Activated CD4-positive, alpha-beta T cell treated with anti-CD3 and anti-CD28 coated beads for 1 hour (primary cell): ENCODE measurements at regions not wholly inside any gene's neighbourhood (a gene's known extent, or its start where the extent isn't known, plus 50 kb on each side); places are given as distances from the start of the nearest gene placed in this dataset.
A peak's percentile ranks its signal among the peaks of the same experiment; 100 is the strongest.

ENCODE experiments used
- DNase-seq: peaks from one replicate; pipeline ENCODE4 v3.0.0-alpha.2; 2020

DNA sequence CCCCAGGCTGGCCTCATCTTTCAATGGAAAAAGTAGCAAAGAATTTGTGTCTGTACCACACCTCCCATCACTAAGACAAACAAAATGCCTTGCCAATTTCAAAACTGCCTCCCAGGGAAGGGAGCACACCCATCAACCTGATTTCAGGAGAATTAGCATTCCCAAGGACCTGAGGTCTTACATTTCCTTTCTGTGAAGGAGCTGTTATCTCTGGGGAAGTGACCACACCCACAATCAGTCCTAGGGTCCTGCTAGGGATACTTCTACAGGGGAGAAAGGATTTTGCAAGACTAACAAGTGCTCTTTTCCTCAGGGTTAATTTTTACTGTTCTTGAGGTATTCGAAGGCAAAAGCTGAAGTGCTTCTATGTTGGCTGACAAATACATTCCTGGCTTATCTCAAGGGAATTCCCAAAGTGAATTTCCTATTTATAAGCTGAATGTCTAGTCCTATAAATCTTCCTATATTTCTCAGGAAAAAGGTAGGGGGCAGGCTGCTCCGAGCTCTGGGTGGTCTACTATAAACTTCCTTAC lies 97.4 kb upstream of the ITGA1 start:
- DNase-seq, result no peak

DNA sequence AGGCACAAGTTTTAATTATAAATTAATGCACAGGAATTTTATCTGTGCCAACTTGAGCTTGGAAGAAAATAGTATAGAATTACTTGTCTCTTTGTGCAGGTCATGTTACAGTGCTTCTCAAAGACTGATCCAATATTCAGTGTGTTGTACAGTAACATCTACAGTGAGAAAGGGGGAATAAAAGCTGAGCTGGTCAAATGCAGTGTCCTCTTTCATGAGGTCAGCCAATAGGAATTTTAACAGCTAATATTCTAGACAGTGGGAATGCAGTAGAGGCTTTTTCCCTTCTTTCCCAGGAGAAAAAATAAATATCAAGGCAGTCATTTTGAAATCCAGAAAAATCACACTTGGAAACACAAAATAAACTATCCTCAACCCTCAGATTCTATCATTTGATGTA lies 95.7 kb upstream of the ITGA1 start:
- no peak for DNase-seq

DNA sequence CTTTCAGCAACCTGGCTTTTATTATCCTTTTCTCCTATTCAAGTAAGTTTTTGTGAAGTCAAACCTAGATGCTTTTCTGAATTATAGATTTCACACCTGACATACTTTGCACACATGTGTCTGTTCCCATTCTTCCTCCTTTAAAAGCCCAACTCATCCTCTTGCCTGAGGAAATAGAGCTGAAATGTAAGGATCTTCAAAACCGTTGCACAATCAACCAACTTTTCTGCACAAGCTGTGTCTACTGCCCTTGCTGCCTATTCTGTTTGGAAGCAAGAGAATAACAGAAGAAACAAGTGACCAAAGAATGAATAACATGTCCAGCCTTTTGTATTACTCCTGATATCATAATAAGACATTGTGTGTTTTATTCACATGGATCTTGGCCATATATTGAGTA lies 95.1 kb upstream of the ITGA1 start:
- no peak for DNase-seq

DNA sequence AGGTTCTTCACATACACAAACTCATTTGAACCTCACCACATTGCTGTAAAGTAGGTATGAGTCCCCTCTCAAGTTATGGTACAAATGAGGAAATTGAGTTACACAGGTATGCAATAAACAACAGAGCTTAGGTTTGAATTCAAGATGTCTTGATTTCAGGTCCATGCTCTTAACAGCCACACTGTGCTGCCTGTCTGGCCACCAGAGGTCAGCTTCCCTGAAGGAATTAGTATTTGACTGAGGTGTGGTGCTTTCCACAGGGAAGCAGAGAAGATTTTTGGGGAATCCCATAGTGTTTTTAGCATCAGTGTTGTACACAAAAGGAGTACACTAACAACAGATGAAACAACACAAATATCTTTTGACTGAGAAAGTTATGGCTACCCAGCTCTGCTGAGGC lies 94.4 kb upstream of the ITGA1 start:
- DNase-seq, result no peak

DNA sequence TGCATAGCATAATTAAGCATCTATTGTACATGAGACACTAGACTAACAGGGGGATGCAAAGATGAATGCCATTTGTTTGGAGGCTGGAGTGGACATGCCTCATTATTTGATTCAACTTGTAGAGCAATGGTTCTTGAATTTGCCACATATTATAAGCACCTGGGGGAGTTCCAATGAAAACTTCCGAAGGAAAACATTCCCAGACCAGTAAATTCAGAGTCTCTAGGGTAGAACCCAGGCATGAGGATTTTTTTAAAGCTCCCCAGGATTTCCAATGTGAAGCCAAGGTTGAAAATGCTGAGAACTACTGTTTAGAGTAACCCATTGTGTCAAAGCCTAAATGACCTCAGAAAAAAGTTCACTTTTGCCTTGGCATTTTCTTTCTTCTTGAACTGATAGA lies 93.9 kb upstream of the ITGA1 start:
- no peak for DNase-seq

DNA sequence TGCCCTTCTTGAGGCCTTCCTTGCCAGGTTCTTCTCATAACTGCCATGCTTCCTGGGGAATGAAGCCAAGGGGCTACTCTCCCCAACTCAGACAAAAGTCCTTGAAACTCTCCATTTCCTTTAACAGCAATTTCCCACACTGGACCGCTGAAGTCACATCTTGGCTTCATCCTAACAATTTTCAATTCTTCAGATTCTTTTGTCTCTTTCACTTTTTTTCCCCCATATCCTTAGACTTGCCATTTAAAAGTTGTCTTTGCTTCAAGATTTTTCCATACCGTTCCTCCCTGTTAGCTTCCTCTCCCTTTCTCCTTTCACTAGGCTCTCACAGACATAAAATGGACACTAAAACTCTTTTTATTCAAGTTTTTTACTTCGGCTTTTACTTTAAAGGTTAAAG lies 93.1 kb upstream of the ITGA1 start:
- DNase-seq, result no peak

DNA sequence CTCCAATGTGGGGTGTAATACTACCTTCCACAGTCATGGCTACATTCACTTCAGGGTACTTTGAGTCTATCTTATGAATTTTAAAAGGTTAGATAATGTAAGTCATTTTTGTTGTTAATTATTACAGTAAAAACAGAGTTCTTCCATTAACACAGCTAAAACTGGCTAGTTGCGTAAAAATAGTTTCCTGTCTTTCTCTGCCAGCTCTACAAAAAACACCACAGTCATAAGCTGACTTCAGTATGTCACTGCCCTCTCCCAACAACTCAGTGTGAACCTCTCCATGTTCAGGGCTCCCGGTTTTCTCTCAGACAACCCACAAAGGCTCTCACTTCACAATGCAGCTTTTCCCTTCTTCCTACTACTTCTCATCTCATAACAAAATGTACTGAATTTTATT lies 84.8 kb upstream of the ITGA1 start:
- no peak for DNase-seq

DNA sequence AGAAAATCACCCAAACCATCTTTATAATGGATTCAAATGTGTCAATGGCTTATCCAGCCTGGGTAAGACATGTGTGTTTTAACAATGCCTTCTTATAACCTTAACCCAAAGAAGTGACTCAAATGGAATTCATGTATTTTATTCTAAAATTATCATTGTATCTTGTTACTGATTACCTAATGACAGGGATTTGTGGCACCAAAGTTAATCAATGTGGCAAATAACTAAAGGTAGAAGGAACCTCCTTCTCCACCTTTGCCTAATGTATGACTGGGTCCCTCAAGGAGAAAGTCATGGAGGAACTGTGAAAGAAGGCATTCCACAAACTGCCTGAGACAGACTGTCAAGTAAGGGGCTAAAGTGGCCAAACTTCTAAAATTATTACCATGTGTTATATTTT lies 84.4 kb upstream of the ITGA1 start:
- no peak for DNase-seq

DNA sequence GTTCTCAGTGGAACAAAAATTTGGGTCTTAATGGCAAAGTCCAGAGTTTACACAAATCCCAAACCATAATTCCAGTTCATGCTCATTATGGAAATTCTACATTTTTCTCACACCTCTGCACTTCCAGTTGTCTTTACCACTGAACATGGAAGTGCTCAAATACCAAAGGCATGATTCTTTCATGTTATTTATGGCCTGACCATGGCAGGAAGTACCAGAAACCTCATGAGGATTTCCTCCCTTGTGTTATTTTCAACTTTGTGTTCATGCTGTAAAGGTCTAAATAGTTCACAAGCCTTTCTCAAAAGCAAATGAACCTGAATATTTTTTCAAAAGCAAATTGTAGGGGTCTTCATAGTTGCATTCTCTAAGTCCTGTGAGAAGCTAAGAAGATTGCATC lies 82.0 kb upstream of the ITGA1 start:
- DNase-seq, result no peak

DNA sequence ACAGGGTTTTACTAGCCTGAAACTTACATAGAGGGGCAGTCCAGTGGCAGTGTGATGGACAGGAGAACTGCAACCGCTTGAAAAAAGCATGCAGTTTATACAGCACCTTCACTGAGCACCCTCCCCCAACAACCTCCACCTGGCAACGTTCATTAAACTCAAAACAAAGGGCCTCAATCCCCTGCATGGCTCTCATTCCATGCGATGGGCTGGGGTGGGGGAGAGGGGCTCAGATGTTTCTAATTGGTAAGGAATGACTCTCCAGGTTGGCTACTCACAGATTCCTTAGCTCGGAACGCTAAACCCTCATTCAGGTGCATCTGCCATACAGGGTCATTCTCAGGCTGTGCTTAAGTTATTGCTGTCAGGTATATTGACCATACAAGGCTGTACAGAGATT lies 80.9 kb upstream of the ITGA1 start:
- DNase-seq, result no peak

DNA sequence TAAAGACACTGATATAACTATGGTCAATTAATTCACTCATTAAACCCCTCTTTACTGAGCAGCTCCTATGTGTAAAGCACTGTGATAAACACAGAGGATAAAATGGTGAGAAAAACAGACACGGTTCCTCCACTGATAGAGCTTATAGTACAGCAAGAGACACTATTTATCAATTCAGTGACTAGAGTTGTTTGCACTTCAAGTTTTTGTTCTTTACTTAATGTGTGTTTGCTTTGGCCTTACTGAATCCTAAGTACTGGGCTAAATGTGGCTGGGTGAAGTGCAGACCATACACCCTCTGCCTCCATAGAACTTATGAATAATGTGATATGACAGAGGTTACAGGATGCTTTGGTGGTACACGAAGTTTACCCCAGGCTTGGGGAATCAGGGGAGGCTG lies 80.1 kb upstream of the ITGA1 start:
- DNase-seq, result no peak

DNA sequence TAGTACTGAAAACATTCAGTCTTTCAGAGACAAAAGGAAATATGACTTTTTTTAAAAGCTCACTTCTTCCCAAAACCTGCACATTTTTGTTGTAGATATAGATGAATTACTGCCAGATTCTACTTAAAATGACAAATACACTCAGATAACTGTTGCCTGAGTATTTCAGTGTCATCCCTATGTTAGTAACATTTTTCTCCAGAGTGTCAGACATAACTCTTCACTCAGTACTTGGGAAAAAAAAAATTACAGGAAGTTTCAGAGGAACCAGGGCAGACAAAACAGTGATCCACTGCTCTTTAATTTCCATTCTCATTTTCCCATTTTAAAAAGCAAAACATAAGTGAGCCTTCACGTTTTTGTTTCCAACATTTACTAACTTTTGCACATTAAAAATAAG lies 79.3 kb upstream of the ITGA1 start:
- DNase-seq, result no peak

DNA sequence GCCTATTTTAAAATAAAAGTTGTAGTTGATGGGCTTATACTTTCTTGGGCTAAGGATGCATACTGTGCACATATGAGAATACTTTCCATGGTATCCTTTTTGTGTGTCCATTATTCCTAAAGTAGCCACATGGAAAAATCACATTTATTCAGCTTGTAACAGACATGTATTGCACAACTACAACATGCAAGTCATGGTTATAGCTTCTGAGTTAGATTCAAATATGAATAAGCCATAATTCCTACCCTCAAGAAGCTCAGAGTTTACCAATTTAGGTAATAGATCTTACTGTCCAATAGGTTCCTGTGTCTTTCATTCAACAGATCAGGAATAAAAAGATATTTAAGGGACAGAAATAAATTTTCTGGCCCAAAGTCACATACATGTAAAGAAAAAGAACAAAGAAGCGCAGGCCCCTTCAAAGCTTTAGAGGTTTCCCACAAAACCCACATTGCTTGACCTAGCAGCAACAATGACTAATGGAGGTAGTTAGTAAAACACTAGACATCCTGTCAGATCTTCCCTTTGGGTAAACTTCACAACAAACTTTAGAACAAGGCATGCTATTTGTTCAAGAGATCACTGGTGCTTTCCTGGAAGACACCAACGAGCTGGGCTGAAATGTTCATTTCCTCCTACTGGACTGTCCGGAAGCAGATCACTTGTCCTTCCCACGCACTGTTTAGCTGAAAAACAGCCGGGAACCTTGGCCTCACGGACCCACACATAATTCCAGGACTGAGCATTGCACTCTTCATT lies 78.4 kb upstream of the ITGA1 start:
- DNase-seq, result no peak

DNA sequence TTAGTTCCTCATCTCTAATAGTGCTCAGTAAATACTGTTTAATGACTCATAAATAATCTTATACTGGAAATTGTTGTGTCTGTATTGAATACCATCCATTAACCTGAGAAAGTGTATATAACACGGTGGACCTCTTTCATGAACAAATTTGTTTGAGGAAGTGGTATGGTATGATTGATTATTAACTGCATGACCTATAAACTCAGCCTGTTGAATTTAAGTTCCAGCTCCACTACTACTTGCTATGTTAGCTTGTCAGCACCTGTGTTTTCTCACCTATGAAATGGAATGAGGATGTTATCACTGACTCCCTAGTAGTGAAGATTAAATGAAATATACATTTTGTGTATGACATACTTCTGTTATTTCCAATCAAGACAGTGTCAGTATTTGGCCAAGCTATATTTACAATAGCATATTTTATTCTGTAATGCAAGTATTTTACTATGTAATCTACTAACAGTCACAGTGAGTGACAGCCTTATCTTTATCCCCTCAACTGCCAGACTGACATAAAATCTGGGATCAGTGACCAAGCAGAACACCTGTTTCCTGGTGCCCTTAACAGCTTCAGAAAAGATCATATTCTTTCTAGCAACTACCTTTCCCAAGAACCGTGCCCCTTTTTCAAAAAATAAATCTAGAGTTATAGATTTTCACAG lies 77.3 kb upstream of the ITGA1 start:
- DNase-seq, result no peak

DNA sequence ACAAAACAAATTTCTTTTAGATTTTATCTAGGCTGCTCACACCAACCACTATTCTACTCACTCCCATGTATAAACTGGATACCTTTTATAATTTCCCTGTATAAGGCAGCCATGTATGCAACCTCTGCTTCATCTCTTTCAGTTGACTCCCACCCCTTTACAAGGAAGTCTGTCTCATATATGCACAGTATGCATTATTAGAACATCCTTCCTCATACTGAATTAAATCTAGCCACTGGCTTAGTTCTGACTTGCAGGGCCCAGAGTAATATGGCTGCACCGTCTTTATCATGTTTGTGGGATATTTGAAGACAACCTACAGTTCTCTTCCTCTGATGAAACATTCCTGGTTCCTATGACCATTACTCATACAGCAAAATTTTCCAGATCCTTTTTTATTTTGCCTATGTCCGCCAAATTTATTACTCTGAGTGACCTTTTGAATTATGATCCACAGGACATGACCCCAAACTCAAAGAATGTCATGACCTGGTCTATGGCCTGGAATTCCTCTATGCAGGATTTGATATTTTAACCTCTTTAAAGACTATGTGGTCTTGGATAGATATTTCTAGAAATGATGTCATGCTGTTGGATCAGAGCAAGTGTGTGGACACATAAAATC lies 76.6 kb upstream of the ITGA1 start:
- DNase-seq, result no peak

DNA sequence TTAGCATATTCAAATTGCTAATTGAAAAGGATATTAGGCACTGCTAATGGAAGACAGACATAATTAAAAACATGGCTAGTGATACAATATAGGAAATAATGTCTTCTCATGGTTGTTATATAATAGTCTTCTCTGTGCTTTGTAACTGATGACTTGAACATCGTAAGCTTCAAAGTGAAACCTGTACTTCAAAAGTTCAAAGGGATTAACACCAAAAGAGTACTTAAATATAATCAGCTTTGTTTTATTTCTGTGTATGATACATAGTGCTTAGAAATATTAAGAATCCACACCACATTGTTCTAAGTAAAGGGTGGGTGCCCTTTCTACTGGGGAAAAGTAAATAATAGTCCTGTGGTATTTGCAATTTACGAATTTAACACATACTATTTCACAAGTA lies 75.4 kb upstream of the ITGA1 start:
- DNase-seq, result no peak

DNA sequence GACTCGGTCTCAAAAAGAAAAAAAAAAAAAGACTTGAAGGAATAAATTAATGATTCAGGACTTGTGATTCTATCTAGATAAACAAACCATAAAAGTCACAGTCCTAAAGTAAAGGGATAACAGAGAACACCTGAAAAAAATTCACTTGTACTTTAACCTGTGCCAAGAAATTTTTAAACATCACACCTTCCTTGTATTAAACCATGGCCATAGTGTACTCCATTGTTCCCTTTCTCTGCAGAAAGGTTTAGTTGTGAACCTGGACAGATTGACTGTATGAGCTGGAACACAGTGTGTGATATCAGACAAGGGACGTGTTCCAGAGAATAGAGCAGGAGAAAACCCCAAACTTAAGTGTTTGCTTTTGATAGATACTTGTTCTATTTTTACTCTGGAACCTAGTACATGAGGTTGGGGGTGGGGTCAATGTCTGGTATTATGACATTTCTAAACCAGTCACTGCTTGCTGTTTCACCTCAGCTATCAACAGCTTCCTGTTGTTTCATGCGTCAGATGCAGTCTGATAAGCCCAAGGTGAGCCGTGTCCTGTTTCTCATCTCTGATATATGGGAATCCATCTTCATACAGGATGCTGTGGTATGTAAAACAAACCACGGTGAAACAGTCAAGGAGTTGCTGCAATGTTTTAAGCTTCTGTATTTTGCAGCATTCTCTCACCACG lies 62.5 kb upstream of the ITGA1 start:
- DNase-seq, result peak; percentile 30

DNA sequence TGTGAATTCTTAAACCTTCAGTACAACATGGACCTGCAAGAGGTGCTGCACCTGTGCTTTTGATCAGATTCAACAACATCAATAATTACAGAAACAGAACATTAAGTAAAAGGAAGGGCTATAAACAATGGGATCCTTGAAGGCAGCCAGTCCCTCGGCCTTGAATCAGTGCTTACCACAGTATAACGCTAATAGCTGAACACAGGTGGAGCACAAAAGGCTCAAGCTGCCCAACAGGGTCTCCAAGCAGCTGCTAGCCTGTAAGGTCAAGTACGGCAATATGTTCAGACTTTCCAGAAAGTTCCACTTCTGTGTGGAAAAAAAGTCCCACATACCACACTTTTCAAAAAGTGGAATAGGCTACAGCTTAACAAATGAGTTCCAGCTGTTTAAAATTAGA lies 61.9 kb upstream of the ITGA1 start:
- no peak for DNase-seq

DNA sequence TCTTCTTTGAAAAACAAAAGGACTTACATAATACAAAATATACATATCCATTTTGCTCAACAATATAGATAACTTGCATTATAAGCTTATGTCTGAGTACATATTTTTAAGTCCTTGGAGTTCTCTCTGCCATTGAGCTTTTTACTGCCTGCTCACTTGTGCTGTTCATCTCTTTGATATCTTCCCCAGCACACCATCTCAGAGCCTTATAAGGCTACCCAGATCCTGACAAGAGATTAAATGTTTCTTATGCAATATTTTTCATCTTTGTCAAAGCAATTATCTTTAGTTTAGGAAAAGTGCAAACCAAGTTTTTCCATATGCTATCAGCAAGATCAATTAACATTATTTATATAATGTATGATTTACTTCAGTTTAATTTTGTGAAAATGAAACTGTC lies 60.7 kb upstream of the ITGA1 start:
- DNase-seq, result no peak

DNA sequence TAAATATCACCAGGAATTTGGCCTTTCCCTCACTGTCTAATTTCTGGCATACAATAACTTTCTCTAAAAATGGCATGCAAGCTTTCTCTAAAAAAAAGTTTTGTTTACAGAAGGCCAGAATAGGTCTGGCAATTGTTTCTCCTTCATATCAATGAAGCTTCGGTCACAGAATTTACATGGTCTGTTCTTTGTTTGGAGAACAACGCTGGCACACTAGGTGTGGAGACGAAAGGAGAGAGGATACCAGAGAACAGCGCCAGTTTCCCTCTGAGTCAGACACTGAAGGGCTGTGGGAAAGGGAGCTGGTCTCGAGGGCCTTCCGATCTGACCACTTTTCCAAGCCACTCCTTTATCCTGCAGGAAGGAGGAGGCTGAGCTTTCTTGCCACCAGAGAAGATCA lies 60.1 kb upstream of the ITGA1 start:
- DNase-seq, result no peak

DNA sequence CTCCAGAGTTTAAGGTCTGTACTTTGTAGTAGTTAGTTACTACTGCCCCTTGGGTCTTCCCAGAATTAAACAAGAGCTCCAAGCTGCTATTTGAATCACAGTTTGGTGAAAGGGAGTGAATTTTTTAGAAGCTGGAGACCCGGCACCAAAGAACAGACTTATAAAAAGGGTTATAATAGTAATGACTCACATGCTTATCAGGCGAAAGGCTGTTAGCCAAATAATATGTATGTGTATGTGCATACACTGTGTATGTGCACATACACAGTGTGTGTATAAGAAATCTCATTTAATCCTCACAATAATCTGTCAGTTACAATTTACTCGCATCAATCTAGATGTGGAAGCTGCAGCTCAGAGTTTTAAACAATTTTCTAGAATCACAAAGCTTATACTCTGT lies 59.5 kb upstream of the ITGA1 start:
- no peak for DNase-seq

DNA sequence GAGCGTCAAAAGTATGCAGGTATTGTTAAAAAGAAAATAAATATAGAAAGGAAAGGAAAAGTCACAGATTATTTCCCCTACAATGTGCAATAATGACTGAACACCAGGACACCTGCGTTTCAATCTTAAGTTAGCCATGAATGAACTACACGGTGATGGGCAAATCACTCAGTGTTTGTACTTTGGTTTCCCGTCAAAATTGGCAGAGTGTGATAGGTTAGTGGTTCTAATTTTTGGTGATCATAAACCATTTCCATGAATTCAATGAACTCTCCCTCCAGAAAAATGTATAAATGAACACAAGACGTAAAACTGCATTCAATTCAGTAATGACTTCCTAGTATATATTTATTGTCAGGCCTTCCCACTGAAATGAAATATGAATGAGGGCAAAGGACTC lies 59.0 kb upstream of the ITGA1 start:
- no peak for DNase-seq

DNA sequence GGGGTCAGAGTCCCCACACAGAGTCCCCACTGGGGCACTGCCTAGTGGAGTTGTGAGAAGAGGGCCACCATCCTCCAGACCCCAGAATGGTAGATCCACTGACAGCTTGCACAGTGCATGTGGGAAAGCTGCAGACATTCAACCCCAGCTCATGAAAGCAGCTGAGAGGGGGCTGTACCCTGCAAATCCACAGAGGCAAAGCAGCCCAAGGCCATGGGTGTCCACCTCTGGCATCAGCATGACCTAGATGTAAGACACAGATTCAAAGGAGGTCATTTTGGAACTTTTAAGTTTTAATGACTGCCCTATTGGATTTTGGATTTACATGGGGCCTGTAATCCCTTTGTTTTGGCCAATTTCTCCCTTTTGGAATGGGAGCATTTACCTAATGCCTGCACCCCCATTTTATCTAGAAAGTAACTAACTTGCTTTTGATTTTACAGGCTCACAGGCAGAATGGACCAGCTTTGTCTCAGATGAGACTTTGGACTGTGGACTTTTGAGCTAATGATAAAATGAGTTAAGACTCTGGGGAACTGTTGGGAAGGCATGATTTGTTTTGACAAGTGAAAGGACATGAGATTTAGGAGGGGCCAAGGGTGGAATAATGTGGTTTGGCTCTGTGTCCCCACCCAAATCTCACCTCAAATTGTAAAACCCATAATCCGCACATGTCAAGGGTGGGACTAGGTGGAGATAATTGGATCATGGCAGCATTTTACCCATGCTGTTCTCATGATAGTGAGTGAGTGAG lies 56.3 kb upstream of the ITGA1 start:
- DNase-seq, result no peak
